Endothelial cell (in vitro differentiated cells): ENCODE measurements at regions not wholly inside any gene's neighbourhood (a gene's known extent, or its start where the extent isn't known, plus 50 kb on each side); places are given as distances from the start of the nearest gene placed in this dataset.

Experiments used
- DNase-seq: peaks from one replicate; pipeline ENCODE4 v3.0.0; 2021; ENCODE audit warnings: low spot score
- H3K27ac Mint-ChIP-seq: one replicate; pipeline ENCODE4 v1.8.0; 2021; ENCODE audit warnings: mixed read lengths, inconsistent platforms; ENCODE audit not compliant: unreplicated experiment
- H3K27me3 Mint-ChIP-seq: one replicate; pipeline ENCODE4 v1.8.0; 2021; ENCODE audit warnings: mild to moderate bottlenecking, moderate library complexity, mixed read lengths, inconsistent platforms; ENCODE audit not compliant: unreplicated experiment
- H3K36me3 Mint-ChIP-seq: one replicate; pipeline ENCODE4 v1.8.0; 2021; ENCODE audit warnings: mild to moderate bottlenecking, low read depth, mixed read lengths, inconsistent platforms; ENCODE audit not compliant: unreplicated experiment
- H3K4me1 Mint-ChIP-seq: one replicate; pipeline ENCODE4 v1.8.0; 2021; ENCODE audit warnings: mild to moderate bottlenecking, mixed read lengths, inconsistent platforms; ENCODE audit not compliant: unreplicated experiment
- H3K4me3 Mint-ChIP-seq: one replicate; pipeline ENCODE4 v1.8.0; 2021; ENCODE audit warnings: mild to moderate bottlenecking, mixed read lengths, inconsistent platforms; ENCODE audit not compliant: unreplicated experiment
- H3K9me3 Mint-ChIP-seq: one replicate; pipeline ENCODE4 v1.8.0; 2021; ENCODE audit warnings: mixed read lengths, inconsistent platforms; ENCODE audit not compliant: unreplicated experiment
- TF ChIP-seq, protein P1 (sequence below): fragments of 200-600 bp; sonication (generic); IDR thresholded peaks from one replicate; pipeline ENCODE4 v1.5.0; 2021; ENCODE audit warnings: antibody characterized with exemption; ENCODE audit not compliant: unreplicated experiment

- peaks cover 2% of the 10 kb centered on the region for H3K27me3 Mint-ChIP-seq
- no peaks in the 10 kb centered on the region for H3K4me1 Mint-ChIP-seq
- no peak overlapping the region for H3K27ac Mint-ChIP-seq
- no peaks in the 10 kb centered on the region for H3K9me3 Mint-ChIP-seq
- H3K36me3 Mint-ChIP-seq, result no peaks in the 10 kb centered on the region
- TF ChIP-seq, protein P1, sequence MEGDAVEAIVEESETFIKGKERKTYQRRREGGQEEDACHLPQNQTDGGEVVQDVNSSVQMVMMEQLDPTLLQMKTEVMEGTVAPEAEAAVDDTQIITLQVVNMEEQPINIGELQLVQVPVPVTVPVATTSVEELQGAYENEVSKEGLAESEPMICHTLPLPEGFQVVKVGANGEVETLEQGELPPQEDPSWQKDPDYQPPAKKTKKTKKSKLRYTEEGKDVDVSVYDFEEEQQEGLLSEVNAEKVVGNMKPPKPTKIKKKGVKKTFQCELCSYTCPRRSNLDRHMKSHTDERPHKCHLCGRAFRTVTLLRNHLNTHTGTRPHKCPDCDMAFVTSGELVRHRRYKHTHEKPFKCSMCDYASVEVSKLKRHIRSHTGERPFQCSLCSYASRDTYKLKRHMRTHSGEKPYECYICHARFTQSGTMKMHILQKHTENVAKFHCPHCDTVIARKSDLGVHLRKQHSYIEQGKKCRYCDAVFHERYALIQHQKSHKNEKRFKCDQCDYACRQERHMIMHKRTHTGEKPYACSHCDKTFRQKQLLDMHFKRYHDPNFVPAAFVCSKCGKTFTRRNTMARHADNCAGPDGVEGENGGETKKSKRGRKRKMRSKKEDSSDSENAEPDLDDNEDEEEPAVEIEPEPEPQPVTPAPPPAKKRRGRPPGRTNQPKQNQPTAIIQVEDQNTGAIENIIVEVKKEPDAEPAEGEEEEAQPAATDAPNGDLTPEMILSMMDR, result no peak
- H3K4me3 Mint-ChIP-seq, result no peak overlapping the region
- DNase-seq, result no peak
Measured at GRCh38 chr22:22996511-22997261, 73.6 kb upstream of the GNAZ start.

GRCh38 chr22:22997262-22997898 lies 72.9 kb upstream of the GNAZ start:
- no peak for DNase-seq
- Mint-ChIP-seq H3K36me3 (no peaks in the 10 kb centered on the region), H3K4me3 (no peak overlapping the region), H3K9me3 (no peaks in the 10 kb centered on the region), H3K27ac (no peak overlapping the region), H3K4me1 (no peaks in the 10 kb centered on the region), H3K27me3 (peaks cover 2% of the 10 kb centered on the region)
- TF ChIP-seq, protein P1, result no peak

GRCh38 chr22:22997988-22998387 lies 72.3 kb upstream of the GNAZ start:
- H3K4me3 Mint-ChIP-seq, result no peak overlapping the region
- no peaks in the 10 kb centered on the region for H3K9me3 Mint-ChIP-seq
- TF ChIP-seq, protein P1, result no peak
- DNase-seq, result no peak
- H3K4me1 Mint-ChIP-seq, result no peaks in the 10 kb centered on the region
- peaks cover 2% of the 10 kb centered on the region for H3K27me3 Mint-ChIP-seq
- no peak overlapping the region for H3K27ac Mint-ChIP-seq
- H3K36me3 Mint-ChIP-seq, result no peaks in the 10 kb centered on the region

GRCh38 chr22:22999523-22999922 lies 70.8 kb upstream of the GNAZ start:
- no peaks in the 10 kb centered on the region for H3K9me3 Mint-ChIP-seq
- no peak overlapping the region for H3K27ac Mint-ChIP-seq
- H3K27me3 Mint-ChIP-seq, result peaks cover 2% of the 10 kb centered on the region

More at GRCh38 chr22:22999523-22999922, 70.8 kb upstream of the GNAZ start:
- Mint-ChIP-seq H3K4me1 (no peaks in the 10 kb centered on the region), H3K4me3 (no peak overlapping the region), H3K36me3 (no peaks in the 10 kb centered on the region)
- TF ChIP-seq, protein P1, result no peak
- no peak for DNase-seq
